SK-N-SH (cell line): ENCODE measurements at regions not wholly inside any gene's neighbourhood (a gene's known extent, or its start where the extent isn't known, plus 50 kb on each side); places are given as distances from the start of the nearest gene placed in this dataset.

Experiments used
- CTCF ChIA-PET: fragments of 300-600, 350-600 bp; formaldehyde crosslinking; extraction: SDS; loops from one replicate; lab custom pipeline; 2021; lab: Yijun Ruan, JAX
- POLR2A ChIA-PET: fragments of 350-600 bp; sonication (Branson Sonifier 250); formaldehyde crosslinking; extraction: SDS; loops from one replicate; lab custom pipeline; 2020; ENCODE audit warnings: antibody characterized with exemption, inconsistent platforms; lab: Yijun Ruan, JAX
- DNase-seq: peaks from one replicate; pipeline ENCODE4 v3.0.0; 2012
- H2AFZ ChIP-seq: fragments of 200-600 bp; sonication (generic); 2 replicates; pipeline ENCODE4 v1.8.1; 2016; ENCODE audit warnings: antibody characterized with exemption, mild to moderate bottlenecking, low read depth
- H3F3A ChIP-seq: fragments of 200-600 bp; sonication (generic); replicated peaks from 2 replicates; pipeline ENCODE3; 2016; ENCODE audit warnings: antibody characterized with exemption, mild to moderate bottlenecking; ENCODE audit not compliant: insufficient read depth
- H3K27ac ChIP-seq, 2 experiments: fragments of 200-500 bp in 1 of 2; fragments of 200-600 bp in 1 of 2; sonication (Bioruptor generic) in 1 of 2; sonication (generic), shearing (Covaris generic) in 1 of 2; 2 replicates each; pipeline versions ENCODE4 v1.5.1 to v1.6.1; 2014 to 2016; ENCODE audit warnings: low read depth in 2 of 2, inconsistent platforms in 1 of 2, low read length in 1 of 2, mild to moderate bottlenecking in 1 of 2, mixed read lengths in 1 of 2
- H3K27me3 ChIP-seq: fragments of 200-600 bp; sonication (generic), shearing (Covaris generic); 2 replicates; pipeline ENCODE4 v1.6.1; 2016; ENCODE audit warnings: mixed run types; ENCODE audit not compliant: insufficient read depth
- H3K36me3 ChIP-seq, 2 experiments: fragments of 200-500 bp in 1 of 2; fragments of 200-600 bp in 1 of 2; sonication (Bioruptor generic) in 1 of 2; sonication (generic) in 1 of 2; replicated peaks in 1 of 2; 2 replicates each; pipeline versions ENCODE3 to v1.5.1; 2014 to 2016; ENCODE audit warnings: low read length in 1 of 2, mild to moderate bottlenecking in 1 of 2; ENCODE audit not compliant: insufficient read depth in 2 of 2, control insufficient read depth in 1 of 2
- H3K4me1 ChIP-seq, 2 experiments: fragments of 200-500 bp in 1 of 2; fragments of 200-600 bp in 1 of 2; sonication (Bioruptor generic) in 1 of 2; sonication (generic), shearing (Covaris generic) in 1 of 2; 2 replicates each; pipeline versions ENCODE4 v1.5.1 to v1.6.1; 2014 to 2016; ENCODE audit warnings: low read depth in 1 of 2, low read length in 1 of 2, mixed run types in 1 of 2; ENCODE audit not compliant: insufficient read depth in 2 of 2, control insufficient read depth in 1 of 2
- H3K4me2 ChIP-seq: fragments of 200-600 bp; sonication (generic), shearing (Covaris generic); 2 replicates; pipeline ENCODE4 v1.6.1; 2017; ENCODE audit warnings: mixed run types
- H3K4me3 ChIP-seq, 2 experiments: fragments of 200-500 bp in 1 of 2; fragments of 200-600 bp in 1 of 2; sonication (Bioruptor generic) in 1 of 2; sonication (generic), shearing (Covaris generic) in 1 of 2; 2 replicates each; pipeline versions ENCODE4 v1.5.1 to v1.8.1; 2014 to 2016; ENCODE audit warnings: low read depth in 2 of 2, inconsistent platforms in 1 of 2, low read length in 1 of 2, mild to moderate bottlenecking in 1 of 2, mixed read lengths in 1 of 2, moderate library complexity in 1 of 2
- H3K79me2 ChIP-seq: fragments of 200-600 bp; sonication (generic); 2 replicates; pipeline ENCODE4 v1.8.1; 2017; ENCODE audit warnings: mild to moderate bottlenecking; ENCODE audit not compliant: insufficient read depth
- H3K9ac ChIP-seq: fragments of 200-600 bp; sonication (generic); 2 replicates; pipeline ENCODE4 v1.6.1; 2017; ENCODE audit warnings: mixed run types
- H3K9me2 ChIP-seq: fragments of 200-600 bp; sonication (generic); 2 replicates; pipeline ENCODE4 v1.6.1; 2017; ENCODE audit warnings: mixed run types
- H3K9me3 ChIP-seq: fragments of 200-600 bp; sonication (generic); 2 replicates; pipeline ENCODE4 v1.6.1; 2017; ENCODE audit warnings: mixed run types, mild to moderate bottlenecking, moderate library complexity
- H4K20me1 ChIP-seq: fragments of 200-600 bp; sonication (generic); 2 replicates; pipeline ENCODE4 v1.6.1; 2017; ENCODE audit warnings: mild to moderate bottlenecking, mixed run types; ENCODE audit not compliant: insufficient read depth
- CTCF ChIP-seq: fragments of 200-600 bp; sonication (generic); IDR thresholded peaks from 2 replicates; pipeline ENCODE4 v1.6.1; 2017; ENCODE audit warnings: antibody characterized with exemption, mild to moderate bottlenecking, moderate library complexity
- EP300 ChIP-seq, 2 experiments: IDR thresholded peaks; 2 replicates each; pipeline versions ENCODE4 v1.4.0 to v1.6.1; 2012; ENCODE audit warnings: borderline replicate concordance in 1 of 2, low read depth in 1 of 2, low read length in 1 of 2
- EZH2phosphoT487 ChIP-seq: fragments of 200-600 bp; sonication (generic); IDR thresholded peaks from 2 replicates; pipeline ENCODE4 v1.6.1; 2017; ENCODE audit warnings: low read depth, mixed run types, mild to moderate bottlenecking, antibody characterized with exemption, moderate library complexity, borderline replicate concordance
- FOXJ3 ChIP-seq: sonication (generic); formaldehyde crosslinking; IDR thresholded peaks from 2 replicates; pipeline ENCODE4 v1.5.1; 2020; ENCODE audit warnings: mild to moderate bottlenecking, missing genetic modification reagents
- FOXM1 ChIP-seq: IDR thresholded peaks from 2 replicates; pipeline ENCODE4 v1.4.0; 2012; ENCODE audit warnings: low read depth, mild to moderate bottlenecking
- GATA2 ChIP-seq: sonication (generic); formaldehyde crosslinking; IDR thresholded peaks from 2 replicates; pipeline ENCODE4 v1.5.0; 2020; ENCODE audit warnings: mild to moderate bottlenecking, missing genetic modification reagents
- IRF3 ChIP-seq: fragments of 150-350 bp; IDR thresholded peaks from 2 replicates; pipeline ENCODE4 v1.6.1; 2016; ENCODE audit warnings: mild to moderate bottlenecking, low read depth, low read length
- JUND ChIP-seq: IDR thresholded peaks from 2 replicates; pipeline ENCODE4 v1.4.0; 2012
- MXI1 ChIP-seq: IDR thresholded peaks from 2 replicates; pipeline ENCODE4 v1.6.1; 2012; ENCODE audit warnings: mild to moderate bottlenecking, low read depth, low read length, improper control_type of control experiment
- NRF1 ChIP-seq: IDR thresholded peaks from 2 replicates; pipeline ENCODE4 v1.6.1; 2012; ENCODE audit warnings: low read depth, mild to moderate bottlenecking, low read length
- PBX3 ChIP-seq: IDR thresholded peaks from 2 replicates; pipeline ENCODE4; 2012
- POLR2AphosphoS5 ChIP-seq: IDR thresholded peaks from 2 replicates; pipeline ENCODE4 v1.6.1; 2012; ENCODE audit warnings: low read depth, low read length
- RAD21 ChIP-seq: IDR thresholded peaks from 2 replicates; pipeline ENCODE4 v1.6.1; 2012; ENCODE audit warnings: mild to moderate bottlenecking, low read length
- RCOR1 ChIP-seq: fragments of 150-350 bp; IDR thresholded peaks from 2 replicates; pipeline ENCODE4 v1.6.1; 2017; ENCODE audit warnings: antibody characterized with exemption, low read length
- REST ChIP-seq: IDR thresholded peaks from 2 replicates; pipeline ENCODE4 v1.6.1; 2012; ENCODE audit warnings: mild to moderate bottlenecking, low read depth, low read length, moderate library complexity
- RXRA ChIP-seq: IDR thresholded peaks from 2 replicates; pipeline ENCODE4 v1.4.0; 2012; ENCODE audit warnings: low read depth, mild to moderate bottlenecking, borderline replicate concordance
- SIN3A ChIP-seq: IDR thresholded peaks from 2 replicates; pipeline ENCODE4 v1.6.1; 2012; ENCODE audit warnings: low read depth, mild to moderate bottlenecking, low read length, moderate library complexity, borderline replicate concordance
- YY1 ChIP-seq: IDR thresholded peaks from 2 replicates; pipeline ENCODE4 v1.4.0; 2012; ENCODE audit warnings: low read depth, mild to moderate bottlenecking
- WGBS: methylation state at CpG from one replicate; pipeline ENCODE4 v1.1.6; 2017; ENCODE audit warnings: low lambda C conversion rate; 5-methylcytosine and 5-hydroxymethylcytosine counted together
- TF ChIP-seq, protein P1 (sequence below): IDR thresholded peaks from 2 replicates; pipeline ENCODE4 v1.4.0; 2012; ENCODE audit warnings: low read depth, borderline replicate concordance

DNA sequence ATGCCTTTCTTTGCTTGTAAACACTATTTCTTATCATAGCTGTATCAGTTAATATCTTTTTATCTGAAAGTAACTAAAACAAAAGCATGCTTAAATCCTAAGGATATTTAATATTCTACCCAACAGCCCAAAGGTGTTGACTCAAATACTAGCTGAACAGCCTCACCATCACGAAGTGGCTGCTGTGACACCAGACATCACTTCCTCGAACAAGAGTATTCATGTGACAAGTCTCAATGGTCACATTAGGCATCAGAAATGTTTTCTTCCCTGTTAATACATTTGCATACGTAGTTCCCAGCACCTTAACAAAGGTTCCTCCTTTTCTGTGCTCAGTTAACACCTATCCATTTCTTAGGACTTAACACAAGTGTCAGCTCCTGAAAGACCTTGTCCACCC, 193.8 kb upstream of the DYNLRB2 start:
- WGBS: 17% methylated on average over 3 of the region's 3 CpGs
- no peaks in the 10 kb centered on the region for H3F3A ChIP-seq

More for the DNA sequence above, 193.8 kb upstream of the DYNLRB2 start:
- H3K4me1 ChIP-seq: no peaks in the 10 kb centered on the region; a peak in 1 of 4 replicates
- no peaks in the 10 kb centered on the region for H4K20me1 ChIP-seq
- no peak overlapping the region for H3K27ac ChIP-seq
- CTCF ChIA-PET: interaction anchor here (1.1 kb wide), 1 partner anchor 745 kb away, joined by 3 read pairs; no protein-coding TSS in a partner anchor
- H3K9ac ChIP-seq: no peak overlapping the region
- no peak overlapping the region for H2AFZ ChIP-seq
- H3K79me2 ChIP-seq: no peaks in the 10 kb centered on the region
- TF ChIP-seq EP300 (IDR thresholded peaks at IDR 0.05; ENCODE audit: borderline replicate concordance in 1 of 2, low read depth in 1 of 2, low read length in 1 of 2) (no peak), JUND (no peak), REST (no peak), POLR2AphosphoS5 (no peak), MXI1 (no peak), GATA2 (CRISPR knock-in tag) (no peak), SIN3A (no peak), CTCF (no peak), PBX3 (no peak), YY1 (no peak), RCOR1 (no peak), NRF1 (no peak), RXRA (no peak), EZH2phosphoT487 (no peak), RAD21 (no peak), IRF3 (no peak), FOXJ3 (no peak), FOXM1 (no peak)
- TF ChIP-seq, protein P1, sequence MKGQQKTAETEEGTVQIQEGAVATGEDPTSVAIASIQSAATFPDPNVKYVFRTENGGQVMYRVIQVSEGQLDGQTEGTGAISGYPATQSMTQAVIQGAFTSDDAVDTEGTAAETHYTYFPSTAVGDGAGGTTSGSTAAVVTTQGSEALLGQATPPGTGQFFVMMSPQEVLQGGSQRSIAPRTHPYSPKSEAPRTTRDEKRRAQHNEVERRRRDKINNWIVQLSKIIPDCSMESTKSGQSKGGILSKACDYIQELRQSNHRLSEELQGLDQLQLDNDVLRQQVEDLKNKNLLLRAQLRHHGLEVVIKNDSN: no peak
- H3K27me3 ChIP-seq: no peaks in the 10 kb centered on the region
- H3K4me3 ChIP-seq: no peak overlapping the region
- no peaks in the 10 kb centered on the region for H3K9me2 ChIP-seq
- H3K4me2 ChIP-seq: no peak overlapping the region
- DNase-seq: no peak
- H3K36me3 ChIP-seq: no peaks in the 10 kb centered on the region
- no peaks in the 10 kb centered on the region; the same call in 1 of the 2 replicates for H3K9me3 ChIP-seq
- POLR2A ChIA-PET: no interaction called here
